ENCODE measurements at regions not wholly inside any gene's neighbourhood (a gene's known extent, or its start where the extent isn't known, plus 50 kb on each side); places are given as distances from the start of the nearest gene placed in this dataset.

GRCh38 chr12:100675432-100675831, 101.9 kb downstream of the GAS2L3 start:
- DNase-seq (ENCODE audit: low spot score), result no peak

- DNase-seq (ENCODE audit: low spot score), result no peak
Observed at GRCh38 chr12:100681074-100681473, 107.6 kb downstream of the GAS2L3 start.

GRCh38 chr12:100682178-100682577, 108.7 kb downstream of the GAS2L3 start:
- no peak for DNase-seq (ENCODE audit: low spot score)

- DNase-seq (ENCODE audit: low spot score), result no peak
Observed at GRCh38 chr12:100687686-100688085, 106.9 kb upstream of the ANO4 start.

- DNase-seq (ENCODE audit: low spot score), result no peak
Observed at GRCh38 chr12:100688451-100688864, 106.1 kb upstream of the ANO4 start.

GRCh38 chr12:100692502-100692901, 102.1 kb upstream of the ANO4 start:
- DNase-seq (ENCODE audit: low spot score), result no peak

GRCh38 chr12:100698518-100698917, 96.1 kb upstream of the ANO4 start:
- DNase-seq (ENCODE audit: low spot score), result no peak

- no peak for DNase-seq (ENCODE audit: low spot score)
Observed at GRCh38 chr12:100699209-100699608, 95.4 kb upstream of the ANO4 start.

- DNase-seq (ENCODE audit: low spot score), result no peak
Observed at GRCh38 chr12:100703337-100703736, 91.2 kb upstream of the ANO4 start.

GRCh38 chr12:100703868-100704267, 90.7 kb upstream of the ANO4 start:
- no peak for DNase-seq (ENCODE audit: low spot score)

GRCh38 chr12:100706033-100706432, 88.5 kb upstream of the ANO4 start:
- peak; percentile 68 for DNase-seq (ENCODE audit: low spot score)

GRCh38 chr12:100708591-100708990, 86.0 kb upstream of the ANO4 start:
- DNase-seq (ENCODE audit: low spot score), result no peak

GRCh38 chr12:100715976-100716944, 78.3 kb upstream of the ANO4 start:
- DNase-seq (ENCODE audit: low spot score), result no peak

GRCh38 chr12:100716945-100717732, 77.4 kb upstream of the ANO4 start:
- peak; percentile 81 for DNase-seq (ENCODE audit: low spot score)

- peak; percentile 21 for DNase-seq (ENCODE audit: low spot score)
Observed at GRCh38 chr12:100717733-100718067, 76.9 kb upstream of the ANO4 start.

GRCh38 chr12:100718187-100718586, 76.4 kb upstream of the ANO4 start:
- DNase-seq (ENCODE audit: low spot score), result peak; percentile 26

GRCh38 chr12:100720016-100720654, 74.4 kb upstream of the ANO4 start:
- DNase-seq (ENCODE audit: low spot score), result no peak

- no peak for DNase-seq (ENCODE audit: low spot score)
Observed at GRCh38 chr12:100721169-100721568, 73.4 kb upstream of the ANO4 start.

GRCh38 chr12:100724071-100724470, 70.5 kb upstream of the ANO4 start:
- no peak for DNase-seq (ENCODE audit: low spot score)

GRCh38 chr12:100733817-100734593, 60.6 kb upstream of the ANO4 start:
- DNase-seq (ENCODE audit: low spot score), result peak; percentile 33

GRCh38 chr12:100737168-100737567, 57.4 kb upstream of the ANO4 start:
- DNase-seq (ENCODE audit: low spot score), result no peak

- DNase-seq (ENCODE audit: low spot score), result no peak
Observed at GRCh38 chr12:100738086-100738485, 56.5 kb upstream of the ANO4 start.

All from AG08396 (cell line).